NOMO-1 (cell line): ENCODE measurements at regions not wholly inside any gene's neighbourhood (a gene's known extent, or its start where the extent isn't known, plus 50 kb on each side); places are given as distances from the start of the nearest gene placed in this dataset.

Source experiments
- DNase-seq, 2 experiments: peaks; one replicate each; lab custom pipeline; 2025; ENCODE audit not compliant: unreplicated experiment in 2 of 2; lab: John Stamatoyannopoulos, UW

DNA sequence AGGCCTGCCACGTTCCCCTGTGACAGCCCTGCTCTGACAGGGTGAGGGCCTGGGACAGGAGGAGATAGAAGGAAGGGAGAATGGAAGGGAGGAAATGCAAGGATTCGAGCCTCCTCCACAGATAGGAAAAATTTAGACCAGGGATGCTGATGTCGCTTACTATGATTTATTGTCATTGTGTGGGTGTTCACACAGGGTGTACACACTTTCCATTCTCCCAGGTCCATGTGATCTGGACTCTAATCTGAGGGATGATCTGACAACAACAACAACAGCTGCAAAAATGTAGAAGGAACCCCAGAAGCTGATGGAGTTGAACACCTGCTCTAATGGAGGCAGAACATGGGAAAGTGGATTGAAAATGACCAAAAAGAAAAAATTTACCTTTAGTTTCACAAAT is 231.7 kb upstream of the TNP1 start:
- no peak for DNase-seq

DNA sequence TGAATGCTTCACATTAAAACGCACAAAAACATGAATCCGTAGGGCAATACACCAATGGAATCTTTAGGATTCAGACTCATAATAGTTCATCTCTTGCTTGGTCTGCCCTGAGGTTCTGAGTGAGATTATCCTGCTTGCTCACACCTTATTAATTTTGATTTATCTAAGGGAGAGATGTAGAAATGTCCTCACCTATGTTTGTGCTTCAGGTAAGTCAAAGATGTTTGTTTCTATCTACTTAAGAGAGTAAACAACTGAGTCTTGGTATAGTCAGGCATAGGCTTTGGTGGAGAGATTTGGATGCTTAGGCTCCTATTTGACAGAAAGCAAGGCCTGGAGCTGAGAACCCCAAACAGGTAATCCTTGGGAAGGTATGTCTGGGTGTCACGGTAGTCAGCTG is 231.0 kb upstream of the TNP1 start:
- no peak for DNase-seq

DNA sequence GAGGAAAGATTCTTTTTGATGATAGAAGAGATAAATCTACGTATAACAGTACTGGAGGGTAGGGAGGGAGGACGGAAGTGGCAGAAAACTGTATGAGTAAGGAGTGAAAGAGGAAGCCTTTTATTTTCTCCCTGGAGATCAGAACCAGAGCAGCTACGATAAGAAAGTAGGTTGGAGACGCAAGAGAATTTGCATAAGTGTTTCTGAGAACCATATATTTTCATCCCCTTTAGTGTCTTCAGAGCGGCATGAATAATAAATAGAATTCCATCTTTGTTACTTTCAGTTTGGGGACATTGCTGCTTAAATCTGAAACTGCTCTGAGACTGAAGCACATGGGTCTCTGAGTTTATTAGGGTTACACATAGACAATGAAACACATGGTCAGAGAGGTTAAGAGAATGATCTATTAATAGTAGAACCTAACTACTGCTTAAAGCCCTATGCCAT is 230.2 kb upstream of the TNP1 start:
- DNase-seq = peak; percentile 79 to 91

DNA sequence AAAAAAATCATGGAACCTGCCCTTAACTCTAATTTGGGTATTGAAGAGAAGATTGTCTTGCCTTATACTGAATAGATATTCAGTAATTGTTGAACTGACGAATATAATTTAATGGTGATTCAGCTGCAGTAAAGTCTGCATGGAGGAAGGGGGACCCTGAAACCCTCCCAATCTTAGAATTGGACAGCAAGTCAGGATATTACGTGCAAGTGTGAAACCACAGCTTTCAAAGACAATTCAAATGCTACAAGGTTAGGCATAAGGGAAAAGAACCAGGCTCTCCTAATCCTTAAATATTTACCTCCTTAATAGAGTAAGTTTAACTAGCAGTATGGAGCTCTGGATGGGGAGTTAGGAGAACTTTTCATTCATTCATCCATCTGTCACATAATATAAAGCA is 226.9 kb upstream of the TNP1 start:
- no peak for DNase-seq

DNA sequence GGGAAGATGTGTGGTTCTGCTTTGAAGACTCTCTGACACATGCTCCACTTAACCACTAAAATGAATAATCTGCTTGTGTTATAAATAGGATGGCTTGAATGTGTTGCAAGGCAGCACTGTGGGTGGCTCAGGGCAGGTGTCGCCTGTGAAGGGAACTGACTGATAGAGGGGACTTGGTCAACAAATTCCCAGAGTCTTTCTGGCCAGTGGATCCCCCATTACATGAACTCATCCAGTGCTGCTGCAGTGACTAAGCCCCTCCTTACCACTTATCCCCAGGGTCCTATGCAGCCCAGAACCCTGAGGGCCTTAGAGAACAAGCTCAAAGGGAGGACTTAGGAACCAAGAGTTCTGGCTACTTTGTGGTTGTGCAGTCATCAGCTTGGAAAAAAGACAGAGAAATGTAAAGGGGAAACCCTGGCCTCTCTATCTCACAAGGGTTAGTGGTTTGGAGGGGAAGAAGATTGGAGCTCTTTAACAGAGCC is 226.2 kb upstream of the TNP1 start:
- DNase-seq = peak; percentile 81 to 87

DNA sequence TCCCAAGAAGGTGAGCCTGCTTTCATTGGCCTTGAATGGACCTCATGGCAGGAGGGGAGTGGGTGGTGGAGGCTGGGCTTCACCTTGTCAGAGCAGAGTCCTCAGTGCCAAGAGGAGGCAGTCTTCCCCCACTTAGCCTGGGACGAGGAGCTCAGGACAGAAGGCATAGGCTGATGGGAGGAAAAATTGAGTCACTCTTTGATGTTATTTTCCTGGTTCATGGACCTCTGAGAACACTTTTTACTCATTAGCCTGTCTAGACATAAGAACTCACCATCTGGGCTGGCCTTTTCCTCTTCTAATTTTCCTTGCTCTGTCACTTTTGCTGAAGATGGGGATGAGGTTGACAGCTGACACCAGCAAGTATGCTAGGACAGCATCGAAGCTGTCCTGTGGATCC is 225.7 kb upstream of the TNP1 start:
- DNase-seq = no peak

DNA sequence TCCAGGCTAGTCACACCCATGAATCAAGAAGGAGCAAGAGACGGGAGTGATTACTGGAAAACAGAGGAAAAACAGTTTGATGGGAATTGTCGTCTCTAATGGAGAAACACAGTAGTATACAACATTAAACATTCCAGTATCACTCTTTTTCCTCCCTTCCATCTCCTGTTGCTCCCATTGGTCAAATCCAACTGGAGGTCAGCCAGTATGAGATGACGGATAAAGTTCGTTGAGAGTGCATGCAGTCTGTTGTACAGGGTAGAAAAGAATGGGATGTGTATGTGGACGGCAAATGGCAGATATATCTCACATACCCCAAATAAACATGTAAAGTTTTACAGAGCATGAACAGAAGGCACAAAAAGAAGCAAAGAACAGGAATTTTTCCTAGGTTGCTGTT is 221.9 kb upstream of the TNP1 start:
- DNase-seq = no peak

DNA sequence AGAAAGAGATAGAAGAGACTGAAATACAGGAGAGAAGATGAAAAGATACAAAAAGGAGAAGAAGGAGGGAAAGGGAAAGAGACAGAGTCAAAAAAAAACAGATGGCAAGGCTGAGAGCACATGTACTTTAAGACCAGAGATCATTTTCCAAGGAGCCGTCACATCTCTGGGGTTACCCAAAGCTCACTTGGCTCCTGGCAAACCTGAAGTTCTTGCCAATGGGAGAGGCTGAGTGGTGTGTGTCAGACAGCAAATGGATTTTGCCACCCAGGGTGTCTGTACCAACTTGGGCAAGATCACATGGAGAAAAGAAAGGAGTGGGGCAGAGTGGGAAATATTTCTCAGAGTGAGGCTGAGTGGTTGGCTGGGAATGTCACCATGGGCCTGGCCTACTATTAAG is 219.3 kb upstream of the TNP1 start:
- no peak for DNase-seq

DNA sequence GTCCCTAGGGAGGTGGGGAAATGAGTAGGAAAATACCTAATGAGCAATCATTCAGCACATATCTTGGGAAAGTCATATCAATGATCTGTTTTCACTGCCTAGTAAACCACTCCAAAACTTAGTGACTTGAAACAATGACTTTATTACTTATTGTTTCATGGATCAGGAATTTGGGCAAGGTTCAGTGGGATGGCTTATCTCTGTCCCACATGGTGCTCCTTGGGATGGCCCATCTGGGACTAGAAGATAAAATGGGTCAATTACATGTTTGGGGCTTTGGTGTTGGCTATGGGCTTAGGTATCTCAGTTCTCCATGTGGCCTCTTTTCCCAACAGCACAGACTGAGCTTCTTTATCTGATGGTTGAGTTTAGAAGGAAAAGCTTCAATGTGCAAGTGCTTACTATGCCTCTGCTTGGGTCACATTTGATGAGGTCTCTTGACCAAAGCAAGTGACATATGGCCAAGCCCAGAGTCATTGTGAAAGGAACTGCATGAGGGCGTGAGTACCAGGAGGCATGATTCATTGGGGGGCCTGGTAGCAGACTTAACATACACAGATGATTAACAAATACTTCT is 218.1 kb upstream of the TNP1 start:
- DNase-seq = no peak

DNA sequence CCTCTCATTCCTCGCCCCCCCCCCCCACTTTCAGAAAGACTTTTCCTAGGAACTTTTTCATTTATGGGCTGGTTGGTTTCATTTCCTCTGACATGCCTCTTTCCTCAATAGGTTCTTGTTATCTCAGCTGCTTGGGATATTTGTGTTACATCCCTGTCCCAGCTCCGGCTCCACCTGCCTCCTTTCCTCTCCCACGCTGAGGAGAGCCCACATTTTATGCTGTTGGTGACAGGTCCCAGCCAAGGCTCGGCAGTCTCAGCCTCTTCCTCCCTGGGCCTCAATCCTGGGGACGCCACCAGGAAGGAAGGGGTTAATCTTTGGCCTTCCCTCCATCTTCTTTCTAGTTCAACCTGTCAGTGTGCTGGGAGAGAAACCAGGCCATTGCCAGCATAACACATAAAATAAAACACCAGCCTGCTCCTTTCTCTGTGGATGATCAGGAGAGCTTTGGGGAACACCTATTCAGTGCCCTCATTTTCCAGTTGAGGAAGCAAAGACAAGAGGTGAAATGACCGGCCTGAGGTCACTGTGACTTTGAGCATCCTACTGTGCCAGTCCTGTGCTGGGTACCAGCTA is 216.9 kb upstream of the TNP1 start:
- no peak for DNase-seq

DNA sequence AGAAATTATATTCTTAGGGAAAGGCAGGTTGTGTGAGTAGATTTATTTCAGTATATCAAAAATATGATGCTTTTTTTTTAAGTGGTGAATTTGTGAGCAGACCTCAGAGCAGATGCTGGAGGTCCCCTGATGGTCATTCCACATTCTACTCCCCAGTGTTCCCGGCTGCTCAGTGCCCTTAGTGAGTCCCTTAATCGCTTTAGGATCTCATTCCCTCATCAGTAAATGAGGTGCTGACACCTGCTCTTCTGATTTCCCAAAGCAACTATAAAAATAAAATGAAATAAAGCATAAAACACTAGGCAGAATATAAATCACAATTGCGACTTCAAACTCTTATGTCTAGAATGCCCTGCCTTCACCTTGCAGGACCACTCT is 216.2 kb upstream of the TNP1 start:
- DNase-seq = no peak

DNA sequence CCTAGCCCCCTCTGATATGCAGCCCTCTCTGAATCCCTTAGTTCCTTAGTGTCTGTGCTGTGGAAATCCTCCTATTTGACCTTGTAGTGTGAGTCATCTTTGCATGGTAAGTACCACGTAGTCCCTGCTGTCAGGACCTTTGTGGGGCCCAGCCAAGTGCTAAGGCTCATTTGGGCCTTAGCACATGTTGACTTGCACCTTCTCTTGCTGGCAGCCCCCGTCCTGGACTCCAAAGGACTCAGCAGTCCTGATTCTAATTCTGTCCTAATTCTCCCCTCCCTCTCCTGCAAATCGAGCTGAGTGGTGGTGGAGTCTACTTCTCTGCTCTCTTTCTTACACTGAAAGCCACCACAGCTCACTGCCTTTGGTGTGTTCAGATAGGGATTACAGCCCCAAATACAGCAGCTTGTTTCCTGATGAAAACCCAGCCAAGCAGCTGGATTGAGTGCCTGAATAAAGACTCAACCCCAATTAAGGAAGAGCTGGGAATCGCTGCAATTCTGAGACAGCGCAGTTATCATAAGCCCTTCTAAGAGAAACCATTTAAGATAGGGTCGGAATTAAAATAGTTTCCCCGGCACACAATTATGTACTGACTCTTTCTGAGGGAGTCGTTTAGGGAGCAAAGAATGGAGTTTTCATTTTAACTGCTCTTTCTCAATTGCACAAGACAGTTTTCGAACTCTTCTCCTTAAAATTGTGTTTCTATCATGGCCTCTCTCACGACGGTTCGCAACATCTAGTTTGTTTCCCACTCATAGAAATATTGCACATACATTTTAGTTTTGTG is 215.6 kb upstream of the TNP1 start:
- DNase-seq = peak in 1 of 2 experiments; percentile 27

DNA sequence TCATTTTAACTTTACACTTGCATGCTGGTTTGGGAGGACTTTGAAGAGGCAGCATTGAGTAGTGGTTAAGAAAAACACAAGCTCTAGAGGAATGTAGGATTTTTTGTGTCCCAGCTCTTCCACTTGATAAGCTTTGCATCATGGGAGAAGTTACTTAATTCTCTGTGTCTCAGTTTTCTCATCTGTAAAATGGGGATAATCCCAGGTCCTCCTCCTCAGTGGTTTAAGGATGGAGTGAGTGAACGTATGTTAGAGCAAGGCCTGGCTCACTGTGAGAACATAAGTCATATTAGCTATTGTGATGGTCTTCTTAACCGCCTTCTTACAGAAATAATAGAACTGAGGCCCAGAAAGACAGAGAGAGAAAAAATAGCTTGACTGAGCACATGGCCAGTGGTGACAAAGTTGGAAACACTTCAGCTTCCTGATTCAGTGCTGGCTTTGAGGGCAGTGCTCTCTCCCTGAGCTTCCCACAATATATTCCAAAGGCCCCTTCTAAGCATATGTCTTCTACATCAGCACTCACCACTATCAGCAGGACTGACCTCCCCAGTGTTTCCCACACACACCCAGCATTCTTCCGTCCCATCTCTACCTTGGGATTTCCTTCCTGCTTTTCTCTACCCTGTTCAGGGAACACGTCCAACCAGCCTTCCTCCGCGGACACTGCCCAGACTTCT is 214.9 kb upstream of the TNP1 start:
- DNase-seq = no peak

DNA sequence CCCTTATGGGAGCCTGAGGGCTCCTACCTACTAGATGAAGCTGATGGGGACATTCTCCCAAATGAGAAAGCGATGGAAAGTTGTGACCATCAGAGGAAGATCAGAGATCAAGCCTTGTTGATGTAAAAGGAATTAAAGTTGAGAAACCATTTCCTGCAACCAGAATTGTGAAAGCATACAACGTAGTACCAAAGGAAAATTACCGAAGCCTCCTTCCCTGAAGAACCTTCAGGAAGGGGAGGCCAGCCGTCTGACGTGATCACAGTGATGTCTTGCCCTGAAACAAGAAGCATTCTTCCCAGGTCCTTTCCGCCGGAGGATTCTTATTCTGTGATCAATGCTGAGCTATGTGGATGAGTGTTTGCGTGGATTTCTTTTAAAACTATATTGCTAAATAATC is 211.6 kb upstream of the TNP1 start:
- peak in 1 of 2 experiments; percentile 47 for DNase-seq

DNA sequence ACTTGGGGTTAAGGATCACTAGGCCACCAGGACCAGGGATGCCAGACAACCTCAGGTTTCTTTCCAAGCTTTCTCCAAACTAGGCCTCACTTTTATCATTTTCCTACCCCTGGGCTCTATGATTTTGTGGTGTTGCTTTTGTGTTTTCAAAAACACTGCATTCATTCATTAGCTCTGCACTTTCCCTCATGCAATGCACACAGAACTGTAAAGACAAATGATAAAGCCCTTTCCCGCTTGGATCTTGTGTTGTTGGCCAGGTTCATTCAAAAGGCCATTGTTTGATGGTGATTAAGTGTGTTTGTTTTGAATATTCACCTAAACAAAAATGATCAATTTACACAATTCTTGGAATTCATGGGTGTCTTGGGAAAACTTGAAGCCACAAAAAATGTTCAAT is 210.7 kb upstream of the TNP1 start:
- no peak for DNase-seq

DNA sequence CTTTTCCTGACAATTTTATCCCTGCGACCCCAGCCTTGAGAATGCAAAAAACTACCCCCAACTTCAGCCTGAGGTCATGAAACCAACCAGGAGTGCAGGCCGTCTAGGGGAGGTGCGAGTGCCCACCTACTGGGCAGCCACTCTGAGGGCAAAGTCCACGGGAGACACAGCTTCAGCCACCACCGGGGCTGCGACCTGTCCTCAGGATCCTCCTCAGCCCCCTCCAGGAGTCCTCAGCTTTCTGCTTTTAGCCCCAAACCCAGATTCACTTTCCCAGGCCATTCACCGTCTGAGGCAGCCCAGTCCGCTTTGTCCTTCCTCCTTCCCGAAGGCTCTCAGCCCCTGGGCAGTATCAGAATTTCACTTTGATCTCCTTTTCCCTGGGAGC is 210.2 kb upstream of the TNP1 start:
- DNase-seq = no peak

DNA sequence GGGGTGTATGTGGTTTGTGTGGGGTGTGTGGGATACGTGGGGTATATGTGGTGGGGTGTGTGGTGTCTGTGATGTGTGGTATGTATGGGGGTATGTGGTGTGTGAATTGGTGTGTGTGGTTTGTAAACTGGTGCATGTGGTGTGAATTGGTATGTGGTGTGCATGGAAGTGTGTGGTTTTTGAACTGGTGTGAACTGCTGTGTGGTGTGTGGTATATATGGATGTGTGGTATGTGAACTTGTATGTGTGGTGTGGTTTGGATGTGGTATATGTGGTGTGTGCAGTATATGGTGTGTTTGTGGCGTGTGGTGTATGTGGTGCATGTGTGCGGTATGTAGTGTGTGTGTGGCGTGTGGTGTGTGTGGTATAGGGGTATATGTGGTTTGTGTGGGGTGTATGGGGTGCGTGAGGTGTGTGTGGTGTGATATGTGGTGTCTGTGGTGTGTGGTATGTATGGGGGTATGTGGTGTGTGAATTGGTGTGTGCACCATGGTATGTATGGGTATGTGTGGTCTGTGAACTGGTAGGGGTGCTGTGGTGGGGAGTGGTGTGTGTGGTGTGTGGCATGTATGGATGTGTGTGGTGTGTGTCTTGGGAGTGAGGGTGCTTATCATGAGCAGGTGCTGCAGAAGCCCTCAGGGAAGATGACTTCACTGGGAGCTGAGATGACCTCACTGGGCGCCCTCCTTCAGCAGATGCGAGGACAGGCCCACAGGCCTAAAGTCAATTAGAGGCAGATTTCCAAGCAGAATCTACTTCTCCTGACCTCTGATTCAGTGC is 209.6 kb upstream of the TNP1 start:
- no peak for DNase-seq

DNA sequence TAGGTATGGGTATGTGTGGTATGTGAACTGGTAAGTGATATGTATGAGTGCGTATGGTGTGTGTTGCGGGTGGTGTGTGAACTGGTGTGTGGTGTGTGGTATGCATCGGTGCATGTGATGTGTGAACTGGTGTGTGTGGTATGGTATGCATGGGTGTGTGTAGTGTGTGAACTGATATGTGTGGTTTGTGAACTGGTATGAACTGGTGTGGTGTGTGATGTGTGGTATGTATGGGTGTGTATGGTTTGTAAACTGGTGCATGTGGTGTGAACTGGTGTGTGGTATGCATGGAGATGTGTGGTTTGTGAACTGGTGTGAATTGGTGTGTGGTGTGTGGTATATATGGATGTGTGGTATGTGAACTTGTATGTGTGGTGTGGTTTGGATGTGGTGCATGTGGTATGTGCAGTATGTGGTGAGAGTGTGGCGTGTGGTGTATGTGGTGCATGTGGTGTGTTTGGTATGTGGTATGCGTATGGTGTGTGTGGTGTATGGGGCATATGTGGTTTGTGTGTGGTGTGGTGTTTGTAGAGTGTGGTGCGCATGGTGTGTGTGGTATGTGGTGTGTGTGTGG is 208.9 kb upstream of the TNP1 start:
- DNase-seq = no peak

DNA sequence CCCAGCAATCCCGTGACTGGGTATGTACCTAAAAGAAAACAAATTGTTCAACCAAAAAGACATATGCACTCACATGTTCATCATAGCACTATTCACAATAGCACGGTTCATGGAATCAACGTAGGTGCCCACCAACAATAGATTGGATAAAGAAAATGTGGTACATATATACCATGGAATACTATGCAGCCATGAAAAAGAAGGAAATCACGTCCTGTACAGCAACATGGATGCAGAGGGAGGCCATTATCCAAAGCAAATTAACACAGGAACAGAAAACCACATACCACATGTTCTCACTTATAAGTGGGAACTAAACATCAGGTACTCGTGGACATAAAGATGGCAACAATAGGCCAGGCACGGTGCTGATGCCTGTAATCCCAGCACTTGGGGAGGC is 207.9 kb upstream of the TNP1 start:
- DNase-seq = no peak

DNA sequence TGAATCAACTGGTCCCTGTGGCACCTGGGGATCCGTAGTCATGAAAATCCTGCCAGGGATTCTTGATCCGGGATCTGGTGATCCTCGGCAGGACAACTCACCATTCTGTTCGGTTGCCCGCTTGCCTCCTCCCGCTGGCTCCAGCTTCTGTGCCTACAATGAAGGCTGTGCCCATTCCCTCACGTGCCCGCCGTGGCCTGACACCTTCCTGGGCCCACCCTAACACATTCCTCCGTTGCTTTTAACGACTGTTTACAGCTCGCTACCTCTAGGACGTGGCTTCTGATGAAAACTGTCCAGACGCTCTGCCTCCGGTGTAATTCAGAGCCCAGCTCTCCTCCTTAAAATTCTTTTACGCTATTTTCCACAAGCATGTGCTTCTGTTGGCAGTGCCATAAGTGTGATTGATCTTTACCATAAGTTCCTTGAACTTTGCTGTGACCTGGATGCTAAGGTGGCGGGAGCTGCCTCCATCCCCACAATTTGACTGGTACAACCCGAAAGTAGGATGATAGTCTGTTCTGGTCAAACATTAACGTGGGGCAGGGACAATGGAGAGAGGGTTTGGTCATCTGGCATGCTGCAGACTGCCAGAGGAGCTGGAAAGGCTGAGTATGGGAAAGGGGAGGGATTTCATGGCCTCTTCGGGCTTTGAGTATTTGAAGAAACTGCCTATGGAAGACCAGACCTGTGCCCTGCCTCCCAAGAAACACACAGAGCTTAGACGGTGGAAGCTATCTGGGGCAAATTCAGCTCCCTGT is 206.8 kb upstream of the TNP1 start:
- DNase-seq = no peak
